IgD-negative memory B cell (primary cell): ENCODE measurements at regions not wholly inside any gene's neighbourhood (a gene's known extent, or its start where the extent isn't known, plus 50 kb on each side); places are given as distances from the start of the nearest gene placed in this dataset.
"Not testable (repeated sequence)": the region's sequence is repeated elsewhere in the genome, so short reads cannot be mapped to it uniquely, and the experiment has no call there.

Experiments used
- H3K27ac Mint-ChIP-seq, 3 donors: one replicate each; pipeline ENCODE4 v1.8.0; 2020 to 2022; ENCODE audit warnings: mild to moderate bottlenecking in 3 of 3, mixed read lengths in 3 of 3, moderate library complexity in 1 of 3
- H3K27me3 Mint-ChIP-seq: one replicate; pipeline ENCODE4 v1.8.0; 2021; ENCODE audit warnings: mixed read lengths
- H3K36me3 Mint-ChIP-seq: one replicate; pipeline ENCODE4 v1.8.0; 2020; ENCODE audit warnings: mild to moderate bottlenecking, mixed read lengths
- H3K4me1 Mint-ChIP-seq, 3 donors: one replicate each; pipeline ENCODE4 v1.8.0; 2020 to 2022; ENCODE audit warnings: mixed read lengths in 3 of 3, mild to moderate bottlenecking in 1 of 3
- H3K4me3 Mint-ChIP-seq, 4 donors: one replicate each; pipeline ENCODE4 v1.8.0; 2020 to 2022; ENCODE audit warnings: mild to moderate bottlenecking in 4 of 4, mixed read lengths in 4 of 4, moderate library complexity in 3 of 4
- H3K9me3 Mint-ChIP-seq, 3 donors: one replicate each; pipeline ENCODE4 v1.8.0; 2020 to 2021; ENCODE audit warnings: mixed read lengths in 3 of 3, mild to moderate bottlenecking in 1 of 3

DNA sequence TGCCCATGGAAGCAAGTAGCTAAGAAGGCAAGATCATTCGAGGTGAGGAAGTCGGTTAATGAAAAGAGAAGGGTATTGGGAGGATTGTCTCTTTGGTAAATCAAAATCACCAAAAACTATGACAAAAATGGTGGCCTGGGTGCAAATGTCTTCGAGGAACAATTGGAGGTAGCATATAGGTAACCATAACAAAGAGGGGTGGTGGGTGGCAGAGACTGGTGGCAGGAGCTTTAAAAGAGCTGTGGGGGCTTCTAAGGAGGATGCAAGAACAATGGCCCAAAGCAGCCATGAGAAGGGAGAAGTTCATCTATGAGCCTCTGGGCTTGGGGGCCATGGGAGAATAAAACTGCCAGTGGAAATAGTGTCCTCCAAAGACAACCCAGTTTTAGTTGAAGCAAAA lies 172.2 kb upstream of the PDE1C start:
- Mint-ChIP-seq H3K27me3 (no peaks in the 10 kb centered on the region), H3K4me1 (no peaks in the 10 kb centered on the region), H3K27ac (no peak overlapping the region), H3K9me3 (no peaks in the 10 kb centered on the region), H3K4me3 (no peak overlapping the region), H3K36me3 (no peaks in the 10 kb centered on the region)

DNA sequence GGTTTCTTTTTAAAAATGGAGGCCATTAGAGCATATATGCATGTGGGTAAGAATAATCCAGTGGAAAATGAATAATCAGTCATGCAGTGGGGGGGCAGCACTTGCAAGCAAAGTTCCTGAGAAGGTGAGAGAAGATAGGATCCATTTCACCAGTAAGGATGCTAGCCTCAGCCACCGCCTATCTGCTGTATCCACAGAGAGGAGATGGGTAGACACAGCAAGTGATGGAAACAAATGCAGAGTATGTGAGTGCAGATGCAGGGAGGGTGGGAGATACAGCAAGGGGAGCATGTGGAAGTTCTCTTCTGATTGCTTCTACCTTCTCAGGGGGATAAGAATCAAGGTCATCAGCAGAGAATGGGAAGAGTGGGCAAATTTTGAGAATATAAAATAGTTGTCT lies 171.4 kb upstream of the PDE1C start:
- Mint-ChIP-seq H3K4me1 (no peaks in the 10 kb centered on the region), H3K27me3 (no peaks in the 10 kb centered on the region), H3K4me3 (no peak overlapping the region), H3K9me3 (no peaks in the 10 kb centered on the region), H3K36me3 (no peaks in the 10 kb centered on the region), H3K27ac (no peak overlapping the region)

DNA sequence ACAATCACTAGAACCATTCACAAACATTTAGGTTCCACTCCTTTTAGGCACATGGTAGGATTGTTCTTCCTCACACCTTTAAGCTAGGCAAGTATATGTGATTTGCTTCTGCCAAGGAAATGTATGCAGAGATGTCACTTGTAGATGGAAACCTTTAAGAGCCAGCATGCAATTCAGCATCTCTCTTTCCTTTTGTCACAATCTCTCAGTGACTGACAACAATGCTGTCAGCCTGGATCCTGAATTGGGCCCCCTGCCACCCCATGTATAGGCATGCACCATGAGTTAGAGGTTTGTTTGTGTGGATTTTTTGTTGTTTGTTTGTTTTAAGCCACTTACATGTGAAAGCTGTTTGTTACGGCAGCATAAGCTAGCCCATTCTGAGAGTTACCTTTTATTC lies 169.6 kb upstream of the PDE1C start:
- no peaks in the 10 kb centered on the region for H3K36me3 Mint-ChIP-seq
- H3K4me3 Mint-ChIP-seq: no peak overlapping the region
- H3K9me3 Mint-ChIP-seq: peaks cover 4 to 16% (median 8%) of the 10 kb centered on the region in 3 donors
- H3K27me3 Mint-ChIP-seq: no peaks in the 10 kb centered on the region
- H3K4me1 Mint-ChIP-seq: no peaks in the 10 kb centered on the region
- no peak overlapping the region for H3K27ac Mint-ChIP-seq

DNA sequence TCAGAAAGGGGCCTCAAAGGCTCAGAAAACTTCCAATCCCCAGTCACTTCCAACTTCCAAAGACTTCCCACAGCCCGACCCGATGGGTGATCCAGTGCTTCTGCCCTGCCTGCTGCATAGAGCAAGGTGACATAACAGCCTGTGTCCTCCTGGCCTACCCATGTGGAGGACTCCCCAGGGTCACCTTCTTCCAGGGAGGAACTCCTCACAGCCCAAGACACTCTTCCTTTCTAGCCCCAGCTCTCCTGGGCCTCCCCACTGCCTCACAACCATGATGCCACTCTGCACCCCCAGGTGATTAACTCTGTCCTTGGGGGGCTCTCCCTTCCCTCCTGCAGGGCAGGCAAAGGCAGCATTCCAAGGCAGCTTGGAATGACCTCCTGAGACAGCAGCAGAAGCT lies 158.4 kb upstream of the PDE1C start:
- no peaks in the 10 kb centered on the region for H3K4me1 Mint-ChIP-seq
- no peak overlapping the region for H3K27ac Mint-ChIP-seq
- H3K9me3 Mint-ChIP-seq: peaks cover 0 to 2% (median 0%) of the 10 kb centered on the region in 3 donors
- H3K4me3 Mint-ChIP-seq: no peak overlapping the region
- H3K36me3 Mint-ChIP-seq: no peaks in the 10 kb centered on the region
- no peaks in the 10 kb centered on the region for H3K27me3 Mint-ChIP-seq

DNA sequence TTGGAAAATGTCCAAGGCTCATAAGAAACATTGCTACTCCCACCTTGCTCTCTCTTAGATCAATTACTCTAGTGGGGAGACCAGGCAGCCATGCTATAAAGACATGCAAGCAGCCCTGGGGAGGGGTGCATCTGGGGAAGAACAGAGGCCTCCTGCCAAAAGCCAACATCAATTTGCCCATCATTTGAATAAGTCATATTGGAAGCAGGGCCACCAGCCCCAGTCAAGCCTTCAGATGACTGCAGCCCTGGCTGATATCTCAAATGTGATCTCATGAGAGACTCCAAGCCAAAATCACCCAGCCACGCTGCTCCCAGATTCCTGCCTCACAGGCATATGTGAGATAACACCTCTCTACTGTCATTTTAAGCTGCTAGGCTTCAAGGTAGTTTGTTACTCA lies 157.5 kb upstream of the PDE1C start:
- H3K4me1 Mint-ChIP-seq: no peaks in the 10 kb centered on the region
- no peaks in the 10 kb centered on the region for H3K36me3 Mint-ChIP-seq
- H3K27ac Mint-ChIP-seq: no peak overlapping the region
- H3K9me3 Mint-ChIP-seq: peaks cover 0 to under 1% (median 0%) of the 10 kb centered on the region in 3 donors
- no peak overlapping the region for H3K4me3 Mint-ChIP-seq
- no peaks in the 10 kb centered on the region for H3K27me3 Mint-ChIP-seq

DNA sequence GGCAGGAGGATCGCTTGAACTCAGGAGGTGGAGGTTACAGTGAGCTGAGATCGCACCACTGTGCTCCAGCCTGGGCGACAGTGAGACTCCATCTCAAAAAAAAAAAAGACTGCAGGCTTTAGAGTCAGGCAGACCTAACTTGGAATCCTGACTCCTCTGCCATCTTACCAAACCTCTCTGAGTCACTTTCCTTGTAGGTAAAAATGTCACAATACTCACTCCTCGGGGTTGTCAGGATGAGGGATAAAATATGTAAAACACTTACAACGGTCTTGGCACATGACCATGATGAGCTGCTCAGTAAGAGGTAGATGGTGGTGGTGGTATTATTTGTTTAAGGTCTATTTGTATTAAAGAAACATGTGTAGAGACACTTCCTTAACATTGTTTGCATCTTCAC lies 154.1 kb upstream of the PDE1C start:
- H3K27ac Mint-ChIP-seq: no peak overlapping the region
- no peaks in the 10 kb centered on the region for H3K27me3 Mint-ChIP-seq
- H3K4me1 Mint-ChIP-seq: no peaks in the 10 kb centered on the region
- no peaks in the 10 kb centered on the region for H3K36me3 Mint-ChIP-seq
- H3K4me3 Mint-ChIP-seq: no peak overlapping the region
- H3K9me3 Mint-ChIP-seq: peaks cover 0 to 1% (median 0%) of the 10 kb centered on the region in 3 donors

DNA sequence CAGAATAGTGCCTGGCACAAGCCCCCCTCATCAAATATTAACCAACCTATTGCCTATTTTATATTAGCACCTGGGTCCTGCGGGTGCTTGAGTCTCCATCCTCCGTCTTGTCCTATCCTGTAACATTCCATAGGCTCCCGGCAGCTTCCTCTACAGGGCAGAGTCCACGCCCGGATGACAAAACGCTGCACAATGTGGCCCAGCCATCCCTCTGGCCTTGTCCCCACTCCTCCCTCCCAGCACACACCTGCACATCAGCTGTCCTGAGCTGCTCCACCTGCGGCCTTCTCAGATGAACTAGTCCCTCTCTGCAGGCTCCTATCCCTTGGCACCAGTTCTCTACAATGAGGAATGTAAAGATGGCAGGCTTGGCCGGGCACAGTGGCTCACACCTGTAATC lies 153.5 kb upstream of the PDE1C start:
- no peaks in the 10 kb centered on the region for H3K36me3 Mint-ChIP-seq
- H3K4me3 Mint-ChIP-seq: no peak overlapping the region
- no peaks in the 10 kb centered on the region for H3K4me1 Mint-ChIP-seq
- H3K27ac Mint-ChIP-seq: peak overlapping the region in 1 of 3 donors; percentile 84
- peaks cover 0 to 1% (median 0%) of the 10 kb centered on the region in 3 donors for H3K9me3 Mint-ChIP-seq
- no peaks in the 10 kb centered on the region for H3K27me3 Mint-ChIP-seq

DNA sequence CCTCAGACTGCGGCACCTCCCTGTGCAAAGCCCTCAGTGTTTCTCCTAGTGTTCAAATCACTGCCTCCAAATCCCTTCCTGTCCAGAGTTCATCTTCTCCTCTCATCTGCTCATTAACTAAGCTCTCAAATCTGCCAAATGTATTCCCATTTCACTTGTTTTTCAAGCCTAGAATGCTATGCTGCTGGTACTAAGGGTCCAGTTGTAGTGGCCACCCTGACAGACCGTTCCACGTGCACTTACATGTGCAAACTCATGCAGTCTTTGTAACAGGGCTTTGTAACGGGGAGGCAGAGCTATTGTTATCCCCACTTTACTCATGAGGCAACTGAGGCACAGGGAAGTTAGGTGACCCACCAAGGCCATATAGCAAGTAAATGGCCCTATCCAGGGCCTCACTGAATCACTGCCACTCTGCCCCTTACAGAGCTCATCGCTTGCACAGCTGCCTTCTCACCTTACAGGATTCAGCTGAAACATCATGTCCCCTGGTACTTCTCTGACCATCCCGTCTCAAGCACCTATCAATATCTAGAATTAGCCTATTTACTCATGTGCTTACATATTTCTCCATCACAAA lies 153.0 kb upstream of the PDE1C start:
- Mint-ChIP-seq H3K4me1 (no peaks in the 10 kb centered on the region), H3K27me3 (no peaks in the 10 kb centered on the region), H3K9me3 (peaks cover 0 to 3% (median 0%) of the 10 kb centered on the region in 3 donors), H3K27ac (peak overlapping the region in 1 of 3 donors; percentile 84), H3K36me3 (no peaks in the 10 kb centered on the region), H3K4me3 (peak overlapping the region in 1 of 4 donors; percentile 39)

DNA sequence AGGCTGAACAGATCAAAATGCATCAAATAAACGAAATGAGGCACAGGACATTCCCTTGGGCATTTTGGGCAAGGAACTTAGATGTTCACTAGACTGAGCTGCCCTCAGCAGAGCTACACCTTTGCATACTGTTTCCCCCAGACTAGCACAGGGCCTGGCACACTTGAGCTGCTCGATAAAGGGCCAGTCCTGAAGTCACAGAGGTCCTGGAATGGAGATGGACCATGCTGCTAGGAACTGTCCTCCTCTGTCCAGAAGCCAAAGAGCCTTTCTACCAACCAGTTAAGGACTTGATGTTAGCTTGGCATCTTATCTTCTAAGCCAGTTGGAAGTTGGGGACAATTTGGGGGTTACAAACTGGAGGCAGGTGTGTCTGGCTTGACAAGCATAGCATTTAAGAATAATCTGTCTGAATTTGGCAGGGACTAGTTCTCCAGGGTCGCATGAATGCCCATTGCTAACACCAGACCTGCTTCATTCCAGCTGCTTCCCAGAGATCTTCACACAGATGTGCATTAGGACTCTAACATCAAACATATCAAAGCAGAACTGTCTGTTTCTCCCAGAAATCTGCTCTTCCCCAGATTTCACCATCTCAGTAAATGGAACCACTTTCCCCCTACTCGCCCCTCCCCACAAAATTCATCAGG lies 152.2 kb upstream of the PDE1C start:
- H3K36me3 Mint-ChIP-seq: no peaks in the 10 kb centered on the region
- no peaks in the 10 kb centered on the region for H3K27me3 Mint-ChIP-seq
- peaks cover 0 to 3% (median 0%) of the 10 kb centered on the region in 3 donors for H3K9me3 Mint-ChIP-seq
- no peak overlapping the region for H3K27ac Mint-ChIP-seq
- H3K4me1 Mint-ChIP-seq: no peaks in the 10 kb centered on the region
- H3K4me3 Mint-ChIP-seq: no peak overlapping the region

DNA sequence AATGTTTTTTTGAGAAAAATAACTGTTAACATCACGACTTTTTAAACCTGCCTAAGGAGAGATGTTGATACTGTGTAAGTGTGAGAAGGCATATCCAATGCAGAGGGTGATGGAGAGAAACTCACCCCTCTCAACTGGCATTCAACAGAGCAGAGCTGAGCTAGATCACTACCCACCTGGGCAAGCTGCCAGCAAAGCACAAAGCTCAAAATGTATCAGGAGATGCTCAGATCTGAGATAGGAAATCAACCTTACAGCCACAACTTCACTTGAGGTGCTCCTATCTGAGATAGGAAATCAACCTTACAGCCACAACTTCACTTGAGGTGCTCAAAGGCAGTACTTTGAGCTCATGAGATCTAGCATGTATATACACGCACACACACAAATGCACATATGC lies 151.5 kb upstream of the PDE1C start:
- H3K4me3 Mint-ChIP-seq: no peak overlapping the region
- H3K4me1 Mint-ChIP-seq: no peaks in the 10 kb centered on the region
- H3K9me3 Mint-ChIP-seq: peaks cover 0 to 3% (median 0%) of the 10 kb centered on the region in 3 donors
- H3K27me3 Mint-ChIP-seq: no peaks in the 10 kb centered on the region
- H3K36me3 Mint-ChIP-seq: no peaks in the 10 kb centered on the region
- H3K27ac Mint-ChIP-seq: no peak overlapping the region

DNA sequence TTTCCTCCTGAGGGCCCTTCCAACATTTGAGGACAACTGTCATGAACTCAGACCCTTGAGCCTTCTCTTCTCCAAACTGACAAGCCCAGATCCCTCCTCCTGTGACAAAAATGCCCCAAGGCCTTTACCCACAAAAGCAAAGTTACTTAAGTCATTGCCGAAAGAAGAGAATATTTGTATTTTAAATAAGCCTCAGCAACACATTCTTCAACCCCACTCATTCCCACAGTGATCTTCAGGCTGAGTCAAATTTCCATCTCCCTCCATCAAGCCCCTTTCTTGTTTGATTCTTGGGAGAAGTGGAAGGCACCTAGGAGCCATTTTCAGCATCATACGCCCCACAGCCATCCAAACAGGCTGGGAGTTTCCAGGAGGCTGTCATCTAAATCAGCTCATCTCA lies 150.8 kb upstream of the PDE1C start:
- Mint-ChIP-seq H3K36me3 (no peaks in the 10 kb centered on the region), H3K9me3 (peaks cover 0 to 3% (median 0%) of the 10 kb centered on the region in 3 donors), H3K4me1 (no peaks in the 10 kb centered on the region), H3K27ac (no peak overlapping the region), H3K27me3 (no peaks in the 10 kb centered on the region), H3K4me3 (no peak overlapping the region)

DNA sequence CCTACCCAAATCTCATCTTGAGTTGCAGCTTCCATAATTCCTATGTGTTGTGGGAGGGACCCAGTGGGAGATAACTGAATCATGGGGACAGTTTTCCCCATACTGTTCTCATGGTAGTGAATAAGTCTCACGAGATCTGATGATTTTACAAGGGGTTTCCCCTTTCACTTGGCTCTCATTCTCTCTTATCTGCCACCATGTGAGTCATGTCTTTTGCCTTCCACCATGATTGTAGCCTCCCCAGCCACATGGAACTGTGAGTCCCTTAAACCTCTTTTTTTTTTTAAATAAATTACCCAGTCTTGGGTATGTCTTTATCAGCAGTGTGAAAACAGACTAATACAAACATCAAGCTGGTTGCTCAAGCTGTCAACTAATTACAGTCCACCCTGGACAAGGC lies 149.6 kb upstream of the PDE1C start:
- H3K4me1 Mint-ChIP-seq, H3K9me3 Mint-ChIP-seq, H3K27ac Mint-ChIP-seq, H3K27me3 Mint-ChIP-seq, H3K36me3 Mint-ChIP-seq, H3K4me3 Mint-ChIP-seq: not testable (repeated sequence)

DNA sequence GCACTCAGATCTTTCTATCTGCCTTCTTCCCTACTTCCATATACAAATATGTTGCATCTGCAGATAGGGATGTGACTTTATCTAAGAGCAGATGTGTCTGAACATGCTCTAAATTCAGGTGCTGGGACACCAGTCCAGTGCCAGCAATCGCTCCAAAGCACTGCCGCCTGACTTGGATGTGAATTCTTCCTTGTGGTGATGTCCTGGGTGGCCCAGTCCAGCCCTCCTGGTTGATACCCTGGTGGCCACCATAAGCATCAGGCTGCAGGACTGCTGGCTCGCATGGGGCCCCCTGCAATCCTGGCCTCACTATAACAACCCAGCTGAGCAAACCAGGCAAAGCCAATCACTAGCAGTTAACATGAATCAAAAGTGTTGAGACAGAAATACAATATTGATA lies 149.2 kb upstream of the PDE1C start:
- H3K9me3 Mint-ChIP-seq: peaks cover 0 to 4% (median 0%) of the 10 kb centered on the region in 3 donors

DNA sequence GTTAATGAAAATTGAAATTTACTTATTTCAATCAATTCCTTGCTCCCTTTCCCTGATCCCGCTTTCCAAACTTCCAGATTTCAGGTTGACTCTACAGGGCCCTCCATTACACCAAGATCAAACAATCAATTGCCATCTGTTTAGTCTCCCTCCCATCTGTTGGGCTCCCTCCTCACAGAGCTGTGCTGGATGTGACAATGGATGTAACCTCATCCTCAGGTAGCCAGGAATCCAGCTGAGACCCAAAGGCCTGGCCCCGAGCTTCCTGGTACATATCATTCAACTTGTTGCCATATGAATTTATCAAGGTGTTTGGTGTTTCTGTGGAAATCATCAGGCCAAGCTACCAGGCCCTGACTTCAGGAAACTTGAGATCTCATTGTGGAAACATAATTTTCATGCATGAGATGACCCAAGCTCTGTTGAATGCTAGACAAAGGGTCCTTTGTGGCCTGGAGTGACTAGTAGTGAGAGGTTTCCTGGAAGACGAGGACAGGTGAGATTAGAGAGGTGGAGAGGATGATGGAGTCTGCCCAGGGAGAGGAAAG lies 148.6 kb upstream of the PDE1C start:
- Mint-ChIP-seq H3K27ac (no peak overlapping the region), H3K4me1 (no peaks in the 10 kb centered on the region), H3K36me3 (no peaks in the 10 kb centered on the region), H3K27me3 (no peaks in the 10 kb centered on the region), H3K4me3 (no peak overlapping the region), H3K9me3 (peaks cover 0 to 4% (median 0%) of the 10 kb centered on the region in 3 donors)

More for the DNA sequence above, 149.2 kb upstream of the PDE1C start:
- no peak overlapping the region for H3K27ac Mint-ChIP-seq
- H3K36me3 Mint-ChIP-seq: no peaks in the 10 kb centered on the region
- no peaks in the 10 kb centered on the region for H3K27me3 Mint-ChIP-seq
- no peaks in the 10 kb centered on the region for H3K4me1 Mint-ChIP-seq
- no peak overlapping the region for H3K4me3 Mint-ChIP-seq

DNA sequence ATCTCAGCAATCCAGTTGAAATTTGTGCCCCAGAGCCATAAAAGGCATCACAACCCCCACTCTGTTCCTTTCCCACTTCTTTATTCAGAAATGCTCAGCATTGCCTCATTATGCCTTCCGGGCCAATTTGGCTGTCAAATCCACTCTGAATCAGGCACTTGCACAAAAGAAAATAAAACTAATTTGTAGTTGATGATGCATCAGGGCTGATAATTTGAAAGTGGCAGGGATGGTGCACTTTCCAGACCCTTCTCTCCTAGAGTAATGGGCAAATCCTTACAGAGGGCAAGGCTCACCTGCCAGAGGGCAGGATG lies 147.9 kb upstream of the PDE1C start:
- Mint-ChIP-seq H3K36me3 (no peaks in the 10 kb centered on the region), H3K27ac (no peak overlapping the region), H3K4me1 (no peaks in the 10 kb centered on the region), H3K9me3 (peaks cover 0 to 4% (median 0%) of the 10 kb centered on the region in 3 donors), H3K4me3 (no peak overlapping the region), H3K27me3 (no peaks in the 10 kb centered on the region)
